ENCODE measurements at regions not wholly inside any gene's neighbourhood (a gene's known extent, or its start where the extent isn't known, plus 50 kb on each side); places are given as distances from the start of the nearest gene placed in this dataset.

- DNase-seq: no peak
Observed at GRCh38 chr4:162323919-162324318, 160.1 kb upstream of the FSTL5 start.

- no peak for DNase-seq
Observed at GRCh38 chr4:162322054-162322453, 158.3 kb upstream of the FSTL5 start.

- DNase-seq: no peak
Observed at GRCh38 chr4:162285753-162286152, 122.0 kb upstream of the FSTL5 start.

DNA sequence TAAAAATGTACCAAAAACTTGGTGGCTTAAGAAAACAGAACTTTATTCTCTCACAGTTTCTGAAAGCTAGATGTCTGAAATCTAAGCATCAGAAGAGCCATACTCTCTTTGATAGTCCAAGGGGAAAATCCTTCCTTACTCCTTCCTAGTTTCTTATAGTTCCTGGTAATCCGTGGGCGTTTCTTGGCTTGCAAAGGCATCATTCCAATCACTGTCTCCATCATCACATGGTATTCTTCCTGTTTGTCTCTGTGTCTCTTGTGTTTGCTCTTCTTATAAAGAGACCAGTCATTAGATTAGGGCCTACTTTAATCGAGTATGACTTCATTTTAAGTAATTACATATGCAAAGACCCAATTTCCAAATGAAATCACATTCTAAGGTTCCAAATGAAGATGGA, 118.9 kb upstream of the FSTL5 start:
- DNase-seq: no peak

DNA sequence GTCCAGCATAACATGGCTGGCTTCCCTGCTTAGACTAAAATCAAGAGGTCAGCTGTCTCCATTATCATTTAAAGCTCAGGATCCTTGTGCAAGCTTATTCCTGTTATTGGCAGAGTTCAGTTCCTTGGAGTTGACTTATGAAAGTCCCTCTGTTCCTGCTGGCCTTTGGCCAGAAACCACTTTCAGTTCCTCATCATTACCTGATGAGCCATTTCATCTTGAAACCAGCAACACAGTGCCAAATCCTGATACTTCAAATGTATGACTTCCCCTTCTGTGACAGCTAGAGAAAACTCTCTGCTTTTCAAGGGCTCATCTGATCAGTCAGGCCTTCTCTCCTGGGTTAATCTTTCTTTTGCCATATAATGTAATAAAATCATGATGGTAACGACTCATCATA, 110.6 kb upstream of the FSTL5 start:
- no peak for DNase-seq

GRCh38 chr4:162272215-162272614, 108.4 kb upstream of the FSTL5 start:
- no peak for DNase-seq

GRCh38 chr4:162268911-162269310, 105.1 kb upstream of the FSTL5 start:
- DNase-seq: no peak

- DNase-seq: no peak
Observed at GRCh38 chr4:162265802-162266201, 102.0 kb upstream of the FSTL5 start.

- DNase-seq: no peak
Observed at GRCh38 chr4:162245051-162245450, 81.3 kb upstream of the FSTL5 start.

- DNase-seq: no peak
Observed at GRCh38 chr4:162241857-162242256, 78.1 kb upstream of the FSTL5 start.

DNA sequence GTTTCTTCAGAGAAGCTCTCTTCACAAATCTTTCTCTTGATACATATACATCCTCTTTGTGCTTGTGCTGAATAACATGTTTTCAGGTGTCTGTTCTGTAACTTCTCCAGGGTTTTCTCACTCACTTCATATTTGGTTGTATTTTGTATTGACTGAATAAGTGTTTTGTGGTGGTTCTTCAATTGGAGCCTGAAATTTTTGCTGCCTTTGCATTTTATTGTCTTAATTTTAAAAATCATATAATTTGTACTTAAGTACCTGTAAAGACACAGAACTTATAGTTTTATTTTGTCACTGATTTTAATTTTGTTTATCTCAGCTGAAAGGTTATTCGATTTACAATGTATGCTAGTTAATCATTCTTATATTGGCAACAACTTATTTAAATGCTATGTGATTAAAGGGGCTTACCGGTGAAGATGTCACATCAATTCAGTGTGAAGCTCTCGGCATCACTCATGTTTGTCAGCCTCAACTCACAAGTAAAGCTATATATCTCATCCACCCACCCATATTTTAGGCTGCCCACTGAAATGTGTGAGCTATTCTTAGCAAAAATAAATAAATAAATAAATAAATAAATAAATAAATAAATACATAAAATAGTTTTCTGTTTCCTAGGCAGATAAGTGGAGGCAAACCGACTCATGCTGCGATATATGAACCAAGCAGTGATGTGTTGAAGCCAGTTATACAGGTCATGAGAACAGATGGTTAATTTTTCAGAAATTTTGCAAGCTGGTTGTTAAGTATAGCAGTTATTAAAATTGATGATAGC, 76.4 kb upstream of the FSTL5 start:
- DNase-seq: no peak

DNA sequence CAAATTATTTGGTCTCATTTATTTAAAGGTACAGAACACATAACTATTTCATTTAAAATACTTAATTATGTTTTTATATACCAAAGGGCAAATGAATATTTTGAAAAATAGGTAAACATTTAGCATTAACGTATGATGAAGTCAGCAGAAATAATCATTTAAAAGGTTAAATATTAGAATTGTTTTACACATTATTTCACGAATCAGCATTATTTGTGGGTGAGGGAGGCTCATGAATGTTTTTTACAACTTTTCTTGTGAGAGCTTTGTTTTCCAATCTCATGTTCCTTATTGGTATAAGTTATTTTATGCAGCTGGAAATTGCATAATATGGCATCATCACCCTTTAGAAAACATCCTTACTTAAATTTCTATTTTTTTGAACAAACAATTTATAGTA, 73.9 kb upstream of the FSTL5 start:
- no peak for DNase-seq

DNA sequence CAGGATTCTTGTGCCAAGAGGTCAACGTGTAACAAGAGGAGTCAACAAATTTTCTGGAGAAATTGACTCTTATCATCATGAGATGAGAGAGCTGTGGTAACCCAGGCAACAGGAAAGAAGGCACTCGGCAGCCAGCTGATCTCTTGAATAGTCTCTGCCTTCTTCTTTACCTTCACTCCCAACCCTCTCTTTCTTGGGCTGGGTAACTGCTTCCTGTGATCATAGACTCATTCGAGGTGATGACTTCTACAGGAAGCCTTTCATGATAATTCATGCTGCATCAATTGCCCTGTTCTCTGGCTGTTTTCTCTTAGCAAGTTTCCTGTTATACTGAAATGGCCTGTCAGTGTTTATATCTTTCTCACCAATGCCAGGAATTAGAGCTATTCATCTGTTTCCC, 70.8 kb upstream of the FSTL5 start:
- DNase-seq: no peak

DNA sequence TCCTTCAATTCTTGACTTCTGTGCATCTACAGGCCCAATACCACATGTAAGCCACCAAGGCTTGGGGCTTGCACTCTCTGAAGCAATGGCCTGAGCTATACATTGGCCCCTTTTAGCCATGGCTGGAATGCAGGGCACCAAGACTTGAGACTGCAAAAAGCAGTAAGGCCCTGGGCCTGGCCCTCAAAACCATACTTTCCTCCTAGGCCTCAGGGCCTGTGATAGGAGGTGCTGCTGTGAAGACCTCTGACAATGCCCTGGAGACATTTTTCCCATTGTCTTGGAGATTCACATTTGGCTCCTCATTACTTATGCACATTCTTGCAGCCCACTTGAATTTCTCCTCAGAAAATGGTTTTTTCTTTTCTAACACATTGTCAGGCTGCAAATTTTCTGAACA, 68.5 kb upstream of the FSTL5 start:
- DNase-seq: no peak

DNA sequence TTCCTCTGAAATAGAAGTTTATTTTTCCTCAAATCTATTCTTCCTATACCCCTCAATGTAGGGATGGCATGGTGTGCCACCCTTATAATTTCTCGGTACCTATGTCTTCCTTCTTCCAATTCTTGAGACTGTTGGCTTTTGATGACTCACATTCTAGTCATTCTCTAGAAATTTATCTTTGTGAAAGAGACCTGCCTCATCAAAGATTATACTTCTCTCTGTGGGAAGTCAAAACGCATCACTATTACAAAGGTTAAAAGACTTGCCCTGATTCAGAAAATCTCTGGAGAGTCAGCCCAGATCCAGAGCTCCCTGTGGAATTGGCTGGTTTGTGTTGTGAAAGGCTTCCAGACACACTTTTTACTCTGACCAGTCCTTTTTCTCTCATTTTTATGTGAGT, 65.9 kb upstream of the FSTL5 start:
- DNase-seq: no peak

DNA sequence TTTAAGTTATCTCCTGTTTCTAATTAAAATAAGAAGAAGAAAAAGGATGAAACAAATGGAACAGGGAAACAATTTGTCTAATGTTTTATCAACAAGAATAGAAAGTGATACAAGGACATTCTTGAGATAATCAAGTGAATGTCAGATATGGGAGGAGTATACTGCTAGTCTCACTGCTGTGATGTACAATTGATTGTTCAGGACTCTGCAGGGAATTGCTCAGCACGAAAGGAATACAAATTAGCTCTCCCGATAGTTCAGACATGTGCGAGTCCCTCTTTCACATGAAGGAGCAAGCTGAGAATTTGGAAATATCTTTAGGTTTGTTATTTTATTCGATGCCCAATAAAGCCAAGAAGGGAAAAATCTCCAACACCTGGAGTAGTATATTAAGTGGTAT, 57.3 kb upstream of the FSTL5 start:
- no peak for DNase-seq

Data from SHP77 (cell line).